WTC11 (cell line): ENCODE measurements at regions not wholly inside any gene's neighbourhood (a gene's known extent, or its start where the extent isn't known, plus 50 kb on each side); places are given as distances from the start of the nearest gene placed in this dataset.

ENCODE experiments used
- ATF2 ChIP-seq: sonication (generic); formaldehyde crosslinking; IDR thresholded peaks from 2 replicates; pipeline ENCODE4 v1.8.1; 2022; ENCODE audit warnings: low read depth, missing genetic modification reagents, borderline replicate concordance
- CREB1 ChIP-seq: sonication (generic); formaldehyde crosslinking; IDR thresholded peaks from 2 replicates; pipeline ENCODE4 v1.8.0; 2023; ENCODE audit warnings: mild to moderate bottlenecking, missing genetic modification reagents
- CTCF ChIP-seq: fragments of 200-600 bp; IDR thresholded peaks from 2 replicates; pipeline ENCODE4 v1.8.0; 2022; ENCODE audit warnings: antibody characterized with exemption
- E2F4 ChIP-seq: sonication (generic); formaldehyde crosslinking; IDR thresholded peaks from 2 replicates; pipeline ENCODE4 v1.8.1; 2022; ENCODE audit warnings: low read depth, mild to moderate bottlenecking, moderate library complexity, missing genetic modification reagents, borderline replicate concordance
- FOXK1 ChIP-seq: sonication (generic); formaldehyde crosslinking; IDR thresholded peaks from 2 replicates; pipeline ENCODE4 v1.8.0; 2022; ENCODE audit warnings: mild to moderate bottlenecking, moderate library complexity, missing genetic modification reagents
- HMGA2 ChIP-seq: fragments of 250-450 bp; sonication (Bioruptor Pico); IDR thresholded peaks from 2 replicates; pipeline ENCODE4 v1.4.0; 2021; ENCODE audit warnings: mild to moderate bottlenecking, moderate library complexity
- NFYB ChIP-seq: sonication (generic); formaldehyde crosslinking; conservative IDR thresholded peaks from 2 replicates; pipeline ENCODE4 v1.8.0; 2022; ENCODE audit warnings: low read depth, missing genetic modification reagents
- PRRX2 ChIP-seq: fragments of 250-450 bp; sonication (Bioruptor Pico); IDR thresholded peaks from 2 replicates; pipeline ENCODE4 v1.8.0; 2021; ENCODE audit warnings: mild to moderate bottlenecking
- SMAD4 ChIP-seq: sonication (generic); formaldehyde crosslinking; IDR thresholded peaks from 2 replicates; pipeline ENCODE4 v1.8.0; 2022; ENCODE audit warnings: mild to moderate bottlenecking, missing genetic modification reagents
- TEAD1 ChIP-seq: sonication (generic); formaldehyde crosslinking; IDR thresholded peaks from 2 replicates; pipeline ENCODE4 v1.8.0; 2022; ENCODE audit warnings: mild to moderate bottlenecking, missing genetic modification reagents
- ZNF232 ChIP-seq: sonication (generic); formaldehyde crosslinking; IDR thresholded peaks from 2 replicates; pipeline ENCODE4 v1.8.0; 2022; ENCODE audit warnings: mild to moderate bottlenecking, missing genetic modification reagents
- TF ChIP-seq, protein P1 (sequence below): sonication (generic); formaldehyde crosslinking; IDR thresholded peaks from 2 replicates; pipeline ENCODE4 v1.8.0; 2023; ENCODE audit warnings: missing genetic modification reagents
- TF ChIP-seq, protein P2 (sequence below): fragments of 250-450 bp; sonication (Bioruptor Pico); conservative IDR thresholded peaks from 2 replicates; pipeline ENCODE4 v1.9.0; 2021; ENCODE audit warnings: mild to moderate bottlenecking

DNA sequence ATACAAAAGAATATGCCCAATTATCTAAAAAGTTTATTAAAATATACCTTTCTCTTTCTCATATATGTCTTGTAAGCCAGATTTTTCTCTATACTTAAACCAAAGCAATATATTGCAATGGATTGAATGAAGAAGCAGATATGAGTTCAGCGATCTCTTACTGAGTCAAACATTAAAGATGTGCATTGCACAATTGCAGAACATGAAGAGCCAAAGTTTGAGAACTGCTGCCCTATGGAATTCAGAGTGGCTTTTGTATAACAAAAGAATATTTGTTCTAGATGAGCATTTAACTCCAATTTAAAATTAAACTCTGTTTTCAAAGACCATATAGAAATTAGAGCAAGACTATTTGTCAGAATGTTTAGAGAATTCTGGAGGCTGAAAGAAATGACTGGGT, 519.0 kb upstream of the DAB2 start:
- no peak for TF ChIP-seq FOXK1 (CRISPR knock-in tag)
- TF ChIP-seq, protein P1, sequence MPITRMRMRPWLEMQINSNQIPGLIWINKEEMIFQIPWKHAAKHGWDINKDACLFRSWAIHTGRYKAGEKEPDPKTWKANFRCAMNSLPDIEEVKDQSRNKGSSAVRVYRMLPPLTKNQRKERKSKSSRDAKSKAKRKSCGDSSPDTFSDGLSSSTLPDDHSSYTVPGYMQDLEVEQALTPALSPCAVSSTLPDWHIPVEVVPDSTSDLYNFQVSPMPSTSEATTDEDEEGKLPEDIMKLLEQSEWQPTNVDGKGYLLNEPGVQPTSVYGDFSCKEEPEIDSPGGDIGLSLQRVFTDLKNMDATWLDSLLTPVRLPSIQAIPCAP, result no peak
- no peak for TF ChIP-seq CTCF
- no peak for TF ChIP-seq HMGA2 (CRISPR knock-in tag)
- TF ChIP-seq ATF2, result no peak
- no peak for TF ChIP-seq SMAD4 (CRISPR knock-in tag)
- TF ChIP-seq NFYB (CRISPR knock-in tag), result no peak
- TF ChIP-seq TEAD1 (CRISPR knock-in tag), result no peak
- no peak for TF ChIP-seq PRRX2 (CRISPR knock-in tag)
- TF ChIP-seq E2F4 (CRISPR knock-in tag), result no peak
- TF ChIP-seq, protein P2, sequence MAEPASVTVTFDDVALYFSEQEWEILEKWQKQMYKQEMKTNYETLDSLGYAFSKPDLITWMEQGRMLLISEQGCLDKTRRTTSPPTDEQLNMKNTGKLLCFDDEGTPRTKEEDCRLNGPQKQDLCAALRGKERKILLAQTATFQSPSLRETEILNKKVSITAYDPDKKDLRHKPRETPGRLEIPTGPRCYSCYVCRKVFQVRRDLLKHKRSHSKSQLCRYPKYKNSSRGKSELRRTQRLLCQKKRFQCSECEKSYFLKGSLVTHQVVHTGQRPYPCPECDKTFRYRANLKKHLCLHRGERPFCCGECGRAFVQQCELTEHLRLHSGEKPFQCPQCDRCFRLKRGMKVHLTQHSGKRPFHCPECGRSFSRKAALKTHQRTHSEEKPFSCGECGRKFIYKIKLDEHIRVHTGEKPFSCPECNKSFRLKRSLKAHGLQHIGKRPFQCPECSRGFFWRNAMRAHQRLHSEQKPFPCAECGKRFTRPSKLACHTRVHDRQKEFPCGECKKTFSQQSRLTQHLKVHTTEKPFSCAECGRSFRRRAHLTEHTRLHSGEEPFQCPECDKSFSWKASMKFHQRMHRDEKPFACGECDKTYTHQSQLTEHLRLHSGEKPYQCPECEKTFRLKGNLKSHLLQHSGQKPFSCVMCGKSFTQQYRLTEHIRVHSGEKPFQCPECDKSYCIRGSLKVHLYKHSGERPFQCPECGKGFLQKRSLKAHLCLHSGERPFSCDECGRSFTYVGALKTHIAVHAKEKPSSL (CRISPR knock-in tag), result no peak
- no peak for TF ChIP-seq CREB1 (CRISPR knock-in tag)
- TF ChIP-seq ZNF232, result no peak
